SK-N-SH treated with all-trans-retinoic acid at 6 μM for 48 hours (cell line): ENCODE measurements at regions not wholly inside any gene's neighbourhood (a gene's known extent, or its start where the extent isn't known, plus 50 kb on each side); places are given as distances from the start of the nearest gene placed in this dataset.

ENCODE experiments used
- ATAC-seq: fragments of 200-7000 bp; cut with Tn5 transposase; 3 replicates; pipeline ENCODE4 v1.9.1; 2020; ENCODE audit warnings: mild to moderate bottlenecking, moderate library complexity
- ARNTL ChIP-seq: fragments of 450-650 bp; formaldehyde crosslinking; IDR thresholded peaks from 2 replicates; pipeline ENCODE4 v1.5.0; 2020; ENCODE audit warnings: low read depth, mild to moderate bottlenecking, moderate library complexity, borderline replicate concordance
- BACH2 ChIP-seq: fragments of 250-450 bp; sonication (Bioruptor Pico); IDR thresholded peaks from 2 replicates; pipeline ENCODE4 v1.9.0; 2021; ENCODE audit warnings: mild to moderate bottlenecking, borderline replicate concordance
- CSDC2 ChIP-seq: fragments of 250-450 bp; sonication (Bioruptor Pico); IDR thresholded peaks from 2 replicates; pipeline ENCODE4 v1.5.0; 2020; ENCODE audit warnings: mild to moderate bottlenecking, moderate library complexity
- ESRRG ChIP-seq: fragments of 250-450 bp; sonication (Bioruptor Pico); IDR thresholded peaks from 2 replicates; pipeline ENCODE4 v1.6.1; 2021; ENCODE audit warnings: mild to moderate bottlenecking
- GLIS3 ChIP-seq: fragments of 250-450 bp; sonication (Bioruptor Pico); IDR thresholded peaks from 2 replicates; pipeline ENCODE4 v1.5.0; 2020; ENCODE audit warnings: mild to moderate bottlenecking, moderate library complexity
- ISL1 ChIP-seq: fragments of 250-450 bp; sonication (Bioruptor Pico); IDR thresholded peaks from 2 replicates; pipeline ENCODE4 v2.1.2; 2022; ENCODE audit warnings: mild to moderate bottlenecking, moderate library complexity
- OSR1 ChIP-seq: fragments of 250-450 bp; sonication (Bioruptor Pico); IDR thresholded peaks from 2 replicates; pipeline ENCODE4 v1.8.0; 2022; ENCODE audit warnings: moderate library complexity, mild to moderate bottlenecking, inconsistent platforms
- PPARA ChIP-seq: fragments of 250-450 bp; sonication (Bioruptor Pico); IDR thresholded peaks from 2 replicates; pipeline ENCODE4 v1.5.0; 2020; ENCODE audit warnings: mild to moderate bottlenecking, borderline replicate concordance
- RARB ChIP-seq: fragments of 250-450 bp; sonication (Bioruptor Pico); IDR thresholded peaks from 2 replicates; pipeline ENCODE4 v1.8.0; 2021; ENCODE audit warnings: mild to moderate bottlenecking, moderate library complexity
- SNAI2 ChIP-seq: fragments of 250-450 bp; sonication (Bioruptor Pico); IDR thresholded peaks from 2 replicates; pipeline ENCODE4 v1.5.0; 2020; ENCODE audit warnings: mild to moderate bottlenecking, moderate library complexity
- TCF4 ChIP-seq: fragments of 250-450 bp; sonication (Bioruptor Pico); IDR thresholded peaks from 2 replicates; pipeline ENCODE4 v1.8.0; 2021; ENCODE audit warnings: mild to moderate bottlenecking, moderate library complexity, borderline replicate concordance
- TOX ChIP-seq: fragments of 250-450 bp; sonication (Bioruptor Pico); IDR thresholded peaks from 2 replicates; pipeline ENCODE4 v1.8.0; 2021; ENCODE audit warnings: mild to moderate bottlenecking, moderate library complexity, borderline replicate concordance
- ZC3H10 ChIP-seq: fragments of 250-450 bp; sonication (Bioruptor Pico); IDR thresholded peaks from 2 replicates; pipeline ENCODE4 v1.5.1; 2021; ENCODE audit warnings: mild to moderate bottlenecking, moderate library complexity
- ZFP3 ChIP-seq: fragments of 250-450 bp; sonication (Bioruptor Pico); IDR thresholded peaks from 2 replicates; pipeline ENCODE4 v1.5.0; 2020; ENCODE audit warnings: mild to moderate bottlenecking, moderate library complexity
- ZFP30 ChIP-seq: fragments of 450-650 bp; formaldehyde crosslinking; IDR thresholded peaks from 2 replicates; pipeline ENCODE4 v1.5.0; 2022; ENCODE audit warnings: mild to moderate bottlenecking, moderate library complexity
- ZNF565 ChIP-seq: fragments of 450-650 bp; formaldehyde crosslinking; conservative IDR thresholded peaks from 2 replicates; pipeline ENCODE4 v1.5.0; 2020; ENCODE audit warnings: low read depth, mild to moderate bottlenecking, moderate library complexity
- ZNF70 ChIP-seq: fragments of 450-650 bp; formaldehyde crosslinking; IDR thresholded peaks from 2 replicates; pipeline ENCODE4 v1.5.0; 2020; ENCODE audit warnings: mild to moderate bottlenecking, moderate library complexity
- ZNF8 ChIP-seq: fragments of 450-650 bp; formaldehyde crosslinking; IDR thresholded peaks from 2 replicates; pipeline ENCODE4 v1.5.0; 2020; ENCODE audit warnings: mild to moderate bottlenecking, moderate library complexity
- TF ChIP-seq, protein P1 (sequence below): fragments of 250-450 bp; sonication (Bioruptor Pico); IDR thresholded peaks from 2 replicates; pipeline ENCODE4 v1.8.0; 2020; ENCODE audit warnings: mild to moderate bottlenecking, moderate library complexity, borderline replicate concordance
- TF ChIP-seq, protein P2 (sequence below): fragments of 250-450 bp; sonication (Bioruptor Pico); IDR thresholded peaks from 2 replicates; pipeline ENCODE4 v1.5.1; 2021; ENCODE audit warnings: mild to moderate bottlenecking, moderate library complexity
- TF ChIP-seq, protein P3 (sequence below): fragments of 250-450 bp; sonication (Bioruptor Pico); IDR thresholded peaks from 2 replicates; pipeline ENCODE4 v1.5.1; 2020; ENCODE audit warnings: low read depth, mild to moderate bottlenecking, moderate library complexity

DNA sequence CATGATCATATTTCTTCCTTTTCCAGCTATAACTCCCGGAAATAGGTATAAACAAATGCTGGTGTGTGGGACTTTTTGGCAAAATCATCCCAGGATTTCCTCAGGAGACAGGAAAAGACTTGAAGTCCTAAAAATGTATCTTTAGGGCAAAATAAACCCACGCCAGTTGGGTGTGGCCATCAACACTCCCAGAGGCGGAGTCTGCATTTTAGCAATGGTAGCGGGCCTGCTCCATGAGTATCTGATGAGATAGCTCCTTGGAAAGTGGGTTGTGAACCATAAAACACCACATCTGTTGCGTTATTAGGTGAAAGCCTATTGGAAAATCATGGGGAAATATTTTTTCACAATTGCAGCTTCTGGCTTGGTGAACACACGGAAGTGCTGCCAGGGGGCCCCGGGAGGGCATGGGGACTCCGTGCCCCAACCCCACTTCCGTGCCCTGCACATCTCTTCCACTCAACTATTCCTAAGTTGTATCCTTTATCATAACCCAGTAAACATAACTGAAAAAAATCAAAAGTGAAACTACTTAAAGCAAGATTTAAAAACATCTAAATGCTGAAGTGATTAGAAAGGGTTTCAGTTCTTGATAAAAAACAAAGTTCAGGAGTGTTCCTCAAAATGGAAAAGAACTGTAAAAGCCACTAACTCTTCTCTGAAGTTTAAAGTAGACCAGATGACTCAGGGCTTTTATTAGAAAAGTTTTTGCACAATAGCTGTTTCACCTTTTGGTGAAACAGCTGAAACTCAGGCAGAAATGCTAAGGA, 111.2 kb downstream of the LRRC70 start:
- no peak for ATAC-seq
- TF ChIP-seq ZNF8 (CRISPR knock-in tag), result no peak
- TF ChIP-seq, protein P1, sequence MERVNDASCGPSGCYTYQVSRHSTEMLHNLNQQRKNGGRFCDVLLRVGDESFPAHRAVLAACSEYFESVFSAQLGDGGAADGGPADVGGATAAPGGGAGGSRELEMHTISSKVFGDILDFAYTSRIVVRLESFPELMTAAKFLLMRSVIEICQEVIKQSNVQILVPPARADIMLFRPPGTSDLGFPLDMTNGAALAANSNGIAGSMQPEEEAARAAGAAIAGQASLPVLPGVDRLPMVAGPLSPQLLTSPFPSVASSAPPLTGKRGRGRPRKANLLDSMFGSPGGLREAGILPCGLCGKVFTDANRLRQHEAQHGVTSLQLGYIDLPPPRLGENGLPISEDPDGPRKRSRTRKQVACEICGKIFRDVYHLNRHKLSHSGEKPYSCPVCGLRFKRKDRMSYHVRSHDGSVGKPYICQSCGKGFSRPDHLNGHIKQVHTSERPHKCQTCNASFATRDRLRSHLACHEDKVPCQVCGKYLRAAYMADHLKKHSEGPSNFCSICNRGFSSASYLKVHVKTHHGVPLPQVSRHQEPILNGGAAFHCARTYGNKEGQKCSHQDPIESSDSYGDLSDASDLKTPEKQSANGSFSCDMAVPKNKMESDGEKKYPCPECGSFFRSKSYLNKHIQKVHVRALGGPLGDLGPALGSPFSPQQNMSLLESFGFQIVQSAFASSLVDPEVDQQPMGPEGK (CRISPR knock-in tag), result no peak
- TF ChIP-seq, protein P2, sequence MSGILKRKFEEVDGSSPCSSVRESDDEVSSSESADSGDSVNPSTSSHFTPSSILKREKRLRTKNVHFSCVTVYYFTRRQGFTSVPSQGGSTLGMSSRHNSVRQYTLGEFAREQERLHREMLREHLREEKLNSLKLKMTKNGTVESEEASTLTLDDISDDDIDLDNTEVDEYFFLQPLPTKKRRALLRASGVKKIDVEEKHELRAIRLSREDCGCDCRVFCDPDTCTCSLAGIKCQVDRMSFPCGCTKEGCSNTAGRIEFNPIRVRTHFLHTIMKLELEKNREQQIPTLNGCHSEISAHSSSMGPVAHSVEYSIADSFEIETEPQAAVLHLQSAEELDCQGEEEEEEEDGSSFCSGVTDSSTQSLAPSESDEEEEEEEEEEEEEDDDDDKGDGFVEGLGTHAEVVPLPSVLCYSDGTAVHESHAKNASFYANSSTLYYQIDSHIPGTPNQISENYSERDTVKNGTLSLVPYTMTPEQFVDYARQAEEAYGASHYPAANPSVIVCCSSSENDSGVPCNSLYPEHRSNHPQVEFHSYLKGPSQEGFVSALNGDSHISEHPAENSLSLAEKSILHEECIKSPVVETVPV (CRISPR knock-in tag), result no peak
- TF ChIP-seq ZFP30 (CRISPR knock-in tag), result no peak
- TF ChIP-seq ZFP3 (CRISPR knock-in tag), result no peak
- no peak for TF ChIP-seq ARNTL (CRISPR knock-in tag)
- no peak for TF ChIP-seq CSDC2 (CRISPR knock-in tag)
- TF ChIP-seq ISL1 (CRISPR knock-in tag), result no peak
- TF ChIP-seq, protein P3, sequence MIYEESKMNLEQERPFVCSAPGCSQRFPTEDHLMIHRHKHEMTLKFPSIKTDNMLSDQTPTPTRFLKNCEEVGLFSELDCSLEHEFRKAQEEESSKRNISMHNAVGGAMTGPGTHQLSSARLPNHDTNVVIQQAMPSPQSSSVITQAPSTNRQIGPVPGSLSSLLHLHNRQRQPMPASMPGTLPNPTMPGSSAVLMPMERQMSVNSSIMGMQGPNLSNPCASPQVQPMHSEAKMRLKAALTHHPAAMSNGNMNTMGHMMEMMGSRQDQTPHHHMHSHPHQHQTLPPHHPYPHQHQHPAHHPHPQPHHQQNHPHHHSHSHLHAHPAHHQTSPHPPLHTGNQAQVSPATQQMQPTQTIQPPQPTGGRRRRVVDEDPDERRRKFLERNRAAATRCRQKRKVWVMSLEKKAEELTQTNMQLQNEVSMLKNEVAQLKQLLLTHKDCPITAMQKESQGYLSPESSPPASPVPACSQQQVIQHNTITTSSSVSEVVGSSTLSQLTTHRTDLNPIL (CRISPR knock-in tag), result no peak
- TF ChIP-seq OSR1 (CRISPR knock-in tag), result no peak
- TF ChIP-seq ZNF70 (CRISPR knock-in tag), result no peak
- no peak for TF ChIP-seq PPARA (CRISPR knock-in tag)
- TF ChIP-seq ZNF565 (CRISPR knock-in tag), result no peak
- no peak for TF ChIP-seq RARB (CRISPR knock-in tag)
- no peak for TF ChIP-seq ESRRG
- TF ChIP-seq SNAI2, result no peak
- TF ChIP-seq ZC3H10 (CRISPR knock-in tag), result no peak
- TF ChIP-seq TCF4 (CRISPR knock-in tag), result no peak
- TF ChIP-seq, all 23 proteins: peak for 0

DNA sequence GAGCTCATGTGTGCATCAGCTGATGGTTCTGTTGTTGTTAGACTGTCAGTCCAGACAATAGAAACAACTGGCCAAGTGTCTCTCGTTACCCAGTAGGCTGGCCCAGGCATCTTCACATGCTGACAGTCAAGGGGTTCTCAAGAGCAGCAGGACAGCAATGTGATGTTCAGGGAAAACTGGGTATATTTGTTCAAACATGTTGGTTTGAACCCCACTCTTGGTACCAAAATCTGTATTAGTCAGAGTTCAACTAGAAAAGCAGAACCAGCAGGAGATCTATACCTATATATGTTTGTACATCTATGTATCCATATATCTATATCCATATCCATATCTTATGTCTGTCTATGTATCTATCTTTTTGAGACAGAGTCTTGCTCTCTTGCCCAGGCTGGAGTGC, 108.1 kb downstream of the LRRC70 start:
- TF ChIP-seq ZNF565 (CRISPR knock-in tag) (no peak), PPARA (CRISPR knock-in tag) (no peak), ZC3H10 (CRISPR knock-in tag) (no peak), OSR1 (CRISPR knock-in tag) (no peak), ZNF70 (CRISPR knock-in tag) (no peak), TCF4 (CRISPR knock-in tag) (no peak)
- TF ChIP-seq, protein P3 (CRISPR knock-in tag), result no peak
- TF ChIP-seq, all 23 proteins: peak for 0
- ATAC-seq, result no peak

DNA sequence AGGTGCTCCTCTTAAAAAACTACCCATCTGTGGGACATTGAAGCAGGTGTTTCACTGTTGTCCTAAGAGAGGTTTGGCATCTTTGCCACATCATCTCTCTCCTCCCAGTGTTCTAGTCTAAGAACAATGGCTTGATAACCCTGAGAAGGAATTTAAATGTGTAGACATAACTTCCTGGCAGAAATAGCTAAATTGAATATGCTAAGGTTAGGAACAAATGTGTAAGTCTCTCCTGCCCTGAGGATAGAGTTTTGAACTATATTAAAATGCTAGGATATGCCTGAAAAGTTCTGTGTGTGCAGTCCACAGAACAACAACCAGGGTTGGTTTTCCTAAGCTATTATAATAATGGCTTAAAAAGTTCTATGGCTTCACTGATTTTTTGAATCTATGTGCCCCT, 106.6 kb downstream of the LRRC70 start:
- TF ChIP-seq ZNF565 (CRISPR knock-in tag) (no peak), GLIS3 (no peak), ZNF8 (CRISPR knock-in tag) (no peak), ZFP30 (CRISPR knock-in tag) (no peak), CSDC2 (CRISPR knock-in tag) (no peak), ISL1 (CRISPR knock-in tag) (no peak), ARNTL (CRISPR knock-in tag) (no peak), RARB (CRISPR knock-in tag) (no peak), ZC3H10 (CRISPR knock-in tag) (no peak), BACH2 (CRISPR knock-in tag) (no peak), SNAI2 (no peak), PPARA (CRISPR knock-in tag) (no peak), TOX (CRISPR knock-in tag) (no peak)
- TF ChIP-seq, protein P2 (CRISPR knock-in tag), result no peak
- TF ChIP-seq, protein P3 (CRISPR knock-in tag), result no peak
- no peak for ATAC-seq
